ENCODE measurements at regions not wholly inside any gene's neighbourhood (a gene's known extent, or its start where the extent isn't known, plus 50 kb on each side); places are given as distances from the start of the nearest gene placed in this dataset.

- POLR2A ChIA-PET, result no interaction called here
- no peak overlapping the region for H3K27ac Mint-ChIP-seq
- intact Hi-C loops (cut with DNase I, micrococcal nuclease), result no loop called here
Observed at GRCh38 chr20:39822667-39823066, 860.5 kb downstream of the DHX35 start.

GRCh38 chr20:39813190-39813829, 851.2 kb downstream of the DHX35 start:
- Histone ChIP-seq H3K4me1 (ENCODE audit: insufficient read depth, low read length) (no peaks in the 10 kb centered on the region), H3K4me3 (ENCODE audit: low read length) (no peak overlapping the region), H3K27ac (ENCODE audit: low read depth in 1 of 2, low read length in 2 of 2) (no peak overlapping the region), H3K9me3 (ENCODE audit: control insufficient read depth in 1 of 2, insufficient read depth in 1 of 2, low read length in 2 of 2) (no peaks in the 10 kb centered on the region), H3K36me3 (ENCODE audit: insufficient read depth, low read length) (no peaks in the 10 kb centered on the region), H3K27me3 (ENCODE audit: control insufficient read depth in 1 of 2, insufficient read depth in 2 of 2, low read length in 2 of 2) (no peaks in the 10 kb centered on the region)
- Mint-ChIP-seq H3K4me3 (no peak overlapping the region), H3K9me3 (no peaks in the 10 kb centered on the region), H3K36me3 (ENCODE audit: low read depth) (no peaks in the 10 kb centered on the region), H3K27ac (no peak overlapping the region), H3K4me1 (ENCODE audit: low read depth) (no peaks in the 10 kb centered on the region), H3K27me3 (no peaks in the 10 kb centered on the region)
- ChIA-PET CTCF (no interaction called here), POLR2A (no interaction called here)
- no peak for TF ChIP-seq CTCF (IDR thresholded peaks at IDR 0.05)
- intact Hi-C loops (cut with DNase I, micrococcal nuclease), result no loop called here
- ATAC-seq (ENCODE audit: poor library complexity), result no peak
- no peak for DNase-seq

More at GRCh38 chr20:39822667-39823066, 860.5 kb downstream of the DHX35 start:
- Histone ChIP-seq H3K4me3 (ENCODE audit: low read length) (no peak overlapping the region), H3K27ac (ENCODE audit: low read depth in 1 of 2, low read length in 2 of 2) (no peak overlapping the region), H3K4me1 (ENCODE audit: insufficient read depth, low read length) (no peaks in the 10 kb centered on the region), H3K36me3 (ENCODE audit: insufficient read depth, low read length) (no peaks in the 10 kb centered on the region), H3K27me3 (ENCODE audit: control insufficient read depth in 1 of 2, insufficient read depth in 2 of 2, low read length in 2 of 2) (no peaks in the 10 kb centered on the region), H3K9me3 (ENCODE audit: control insufficient read depth in 1 of 2, insufficient read depth in 1 of 2, low read length in 2 of 2) (peaks cover 0 to 7% of the 10 kb centered on the region in 2 experiments)
- no peaks in the 10 kb centered on the region for H3K4me1 Mint-ChIP-seq (ENCODE audit: low read depth)
- DNase-seq, result no peak
- CTCF ChIA-PET, result no interaction called here
- no peak for ATAC-seq (ENCODE audit: poor library complexity)
- H3K9me3 Mint-ChIP-seq, result peaks cover 4% of the 10 kb centered on the region
- TF ChIP-seq CTCF (IDR thresholded peaks at IDR 0.05), result no peak
- H3K27me3 Mint-ChIP-seq, result peaks cover 18% of the 10 kb centered on the region
- H3K4me3 Mint-ChIP-seq, result no peak overlapping the region
- H3K36me3 Mint-ChIP-seq (ENCODE audit: low read depth), result no peaks in the 10 kb centered on the region

GRCh38 chr20:39812116-39812515, 850.0 kb downstream of the DHX35 start:
- CTCF ChIA-PET, result no interaction called here
- H3K36me3 Mint-ChIP-seq (ENCODE audit: low read depth), result no peaks in the 10 kb centered on the region
- DNase-seq (no peak), ATAC-seq (ENCODE audit: poor library complexity) (no peak)
- Histone ChIP-seq H3K27me3 (ENCODE audit: control insufficient read depth in 1 of 2, insufficient read depth in 2 of 2, low read length in 2 of 2) (no peaks in the 10 kb centered on the region), H3K4me3 (ENCODE audit: low read length) (no peak overlapping the region), H3K9me3 (ENCODE audit: control insufficient read depth in 1 of 2, insufficient read depth in 1 of 2, low read length in 2 of 2) (no peaks in the 10 kb centered on the region), H3K27ac (ENCODE audit: low read depth in 1 of 2, low read length in 2 of 2) (no peak overlapping the region), H3K36me3 (ENCODE audit: insufficient read depth, low read length) (no peaks in the 10 kb centered on the region), H3K4me1 (ENCODE audit: insufficient read depth, low read length) (no peaks in the 10 kb centered on the region)
- no peak overlapping the region for H3K4me3 Mint-ChIP-seq
- no peak overlapping the region for H3K27ac Mint-ChIP-seq
- no peaks in the 10 kb centered on the region for H3K9me3 Mint-ChIP-seq
- H3K4me1 Mint-ChIP-seq (ENCODE audit: low read depth), result no peaks in the 10 kb centered on the region
- no peaks in the 10 kb centered on the region for H3K27me3 Mint-ChIP-seq
- intact Hi-C loops (cut with DNase I, micrococcal nuclease), result no loop called here
- POLR2A ChIA-PET, result no interaction called here
- TF ChIP-seq CTCF (IDR thresholded peaks at IDR 0.05), result no peak
